DMS79 treated with DMSO at 0.1 percent for 48 hours (cell line): ENCODE measurements at regions not wholly inside any gene's neighbourhood (a gene's known extent, or its start where the extent isn't known, plus 50 kb on each side); places are given as distances from the start of the nearest gene placed in this dataset.
"Not testable (repeated sequence)": the region's sequence is repeated elsewhere in the genome, so short reads cannot be mapped to it uniquely, and the experiment has no call there.

ENCODE experiments used
- DNase-seq: peaks from one replicate; lab custom pipeline; 2025; lab: John Stamatoyannopoulos, UW

DNA sequence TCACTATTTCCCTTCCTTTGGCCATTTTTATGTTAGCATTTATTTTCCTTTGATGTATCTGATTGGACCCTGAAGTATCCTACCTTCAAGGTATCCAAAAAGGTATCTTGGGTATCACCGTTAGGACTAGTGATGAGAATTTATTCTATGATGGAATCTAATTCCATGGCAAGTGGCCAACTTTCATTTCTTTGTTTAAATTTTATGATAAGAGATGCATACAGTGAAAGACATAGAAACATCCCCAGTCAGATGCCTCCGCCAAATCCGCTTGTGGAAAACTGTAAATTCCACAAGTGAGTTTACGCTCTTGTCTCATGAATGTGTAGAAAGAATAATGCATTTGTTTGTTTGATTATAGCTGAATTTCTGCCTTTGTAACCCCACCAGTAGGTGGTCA is 153.7 kb upstream of the NR2F2 start:
- DNase-seq: no peak

DNA sequence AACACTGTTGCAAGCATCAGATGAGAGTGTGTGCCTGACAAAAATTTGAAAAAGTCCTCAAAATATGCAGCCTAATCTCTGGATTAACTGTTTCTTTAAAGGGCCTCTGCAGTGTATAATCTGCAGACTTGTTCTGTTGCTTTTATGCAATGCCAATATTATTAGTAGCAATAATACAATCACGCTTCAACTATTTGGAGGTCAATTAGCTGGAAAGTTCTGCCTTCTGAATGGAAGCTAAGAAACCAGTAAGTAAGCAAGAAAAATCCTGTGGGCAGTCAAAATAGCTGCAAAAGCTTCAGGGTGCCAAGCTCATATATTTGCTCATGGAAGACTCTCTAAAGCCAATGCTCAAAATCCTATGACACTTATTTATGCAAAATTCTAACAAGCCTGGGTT is 153.2 kb upstream of the NR2F2 start:
- no peak for DNase-seq

DNA sequence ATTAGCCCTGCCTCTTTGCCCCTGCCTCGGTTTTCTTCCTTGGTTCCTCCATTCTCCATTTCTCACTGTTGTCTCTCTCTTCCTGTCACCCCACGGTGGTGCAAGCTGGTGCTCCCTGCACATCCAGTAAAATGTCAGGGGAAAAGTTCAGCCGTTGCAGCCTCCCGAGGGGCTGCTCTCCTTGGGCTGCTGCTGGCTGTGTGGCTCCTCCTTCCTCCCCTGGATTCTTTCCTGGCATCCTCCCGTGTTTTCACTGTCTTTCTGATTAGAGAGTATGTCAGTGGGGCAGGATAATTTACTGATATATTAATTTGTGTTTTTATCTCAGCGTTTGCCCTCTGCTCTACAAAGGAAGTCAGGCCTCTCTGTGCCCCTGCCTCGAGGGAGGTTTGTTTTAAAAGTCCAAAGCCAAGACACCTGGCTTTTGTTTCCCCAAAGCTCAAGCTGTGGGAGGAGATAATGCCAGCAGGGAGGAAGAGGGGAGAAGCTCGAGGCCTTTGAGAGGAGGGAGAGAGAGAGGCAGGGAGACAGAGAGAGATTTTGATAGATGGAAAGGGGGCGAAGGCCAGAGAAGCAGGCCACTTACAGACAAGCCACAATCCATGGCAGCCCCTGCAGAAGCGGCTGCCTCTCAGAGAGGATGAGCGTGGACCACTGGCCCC is 150.3 kb upstream of the NR2F2 start:
- no peak for DNase-seq

DNA sequence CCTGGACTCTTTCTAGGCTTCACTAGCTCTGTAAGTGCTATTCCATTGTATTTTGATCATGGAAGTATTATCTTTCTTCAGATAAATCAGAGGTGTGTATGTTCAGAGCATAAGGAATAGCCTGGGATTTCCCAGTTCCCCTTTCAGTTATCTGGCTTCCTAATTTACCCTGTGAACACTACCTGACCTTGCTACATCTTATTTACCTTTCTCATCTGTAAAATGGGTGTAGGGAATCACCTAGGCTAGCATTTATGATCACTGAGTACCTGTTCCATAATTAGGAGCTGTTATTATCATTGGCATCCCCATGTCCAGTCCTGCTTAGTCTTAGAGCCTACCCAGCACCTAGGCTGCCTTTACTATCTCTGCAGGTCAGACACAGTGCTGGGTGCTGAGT is 149.3 kb upstream of the NR2F2 start:
- DNase-seq: no peak

DNA sequence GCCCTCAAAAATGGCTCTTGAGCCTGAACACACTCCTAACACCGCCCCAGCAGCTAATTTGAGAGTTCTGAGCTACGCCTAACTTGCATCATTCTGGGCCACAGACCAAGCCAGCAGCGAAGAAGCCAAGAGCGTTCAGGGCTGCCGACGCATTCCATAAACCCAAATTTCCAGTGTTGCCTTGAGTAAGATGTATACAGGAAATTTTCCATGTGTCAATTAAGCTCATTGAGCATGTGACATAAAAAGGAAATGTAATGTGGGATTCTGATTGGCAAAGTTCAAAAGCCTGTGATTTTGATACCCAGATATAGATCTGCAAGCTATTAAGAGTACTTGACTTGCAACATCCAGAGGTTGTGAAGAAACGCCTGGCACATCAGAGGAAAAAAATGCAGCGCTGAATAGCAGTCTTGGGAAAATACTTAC is 148.6 kb upstream of the NR2F2 start:
- DNase-seq: peak; percentile 13

DNA sequence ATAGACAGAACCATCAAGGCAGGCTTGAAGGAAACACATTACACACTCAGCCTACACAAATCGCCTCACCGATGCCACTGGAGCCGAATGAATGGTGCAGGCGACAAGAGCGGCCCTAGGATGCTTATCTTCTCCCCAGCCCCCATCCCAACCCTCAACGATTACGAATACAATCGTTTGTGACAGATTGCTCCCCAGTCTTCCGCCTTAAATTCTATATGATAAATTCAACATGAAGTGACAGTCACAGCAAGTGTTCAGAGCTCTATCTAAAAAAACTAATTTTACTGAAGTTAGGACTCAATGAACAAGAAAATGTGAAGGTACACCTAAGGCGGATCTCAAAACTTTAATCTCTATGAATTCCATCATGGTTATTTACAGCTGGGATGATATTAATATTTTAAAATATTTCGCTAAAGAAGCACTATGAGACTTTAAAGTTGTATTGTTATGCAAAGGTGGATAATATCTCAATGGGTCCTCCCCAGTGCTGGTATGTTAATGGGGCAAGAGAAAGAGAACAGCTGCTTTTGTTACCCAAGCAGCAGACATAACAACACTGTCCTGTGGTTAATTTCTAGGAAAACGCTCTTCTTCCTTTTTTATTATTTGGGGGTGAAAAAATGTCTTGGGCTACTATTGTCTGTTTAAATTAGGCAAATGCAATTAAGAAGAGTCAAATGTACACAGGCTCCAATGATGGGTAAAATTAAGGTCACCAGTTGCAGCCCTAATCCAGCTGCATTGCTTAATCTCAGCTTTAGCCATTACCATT is 147.6 kb upstream of the NR2F2 start:
- DNase-seq: no peak

DNA sequence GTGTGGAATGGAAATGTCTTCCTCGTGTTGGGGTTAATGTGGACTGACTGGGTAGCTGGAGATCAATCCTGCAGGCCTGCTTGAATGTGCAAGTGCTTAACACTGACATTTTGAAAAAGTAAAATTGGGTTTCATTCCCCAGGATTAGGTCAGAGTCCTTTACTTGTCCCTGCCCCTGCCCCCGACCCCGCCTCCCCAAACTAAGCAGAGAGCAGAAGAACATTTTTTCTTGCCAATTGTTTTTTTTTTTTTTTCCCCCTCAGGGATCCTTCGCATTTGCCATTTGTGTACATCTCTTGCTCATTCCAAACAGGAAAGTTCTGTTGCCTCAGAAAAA is 147.0 kb upstream of the NR2F2 start:
- no peak for DNase-seq

DNA sequence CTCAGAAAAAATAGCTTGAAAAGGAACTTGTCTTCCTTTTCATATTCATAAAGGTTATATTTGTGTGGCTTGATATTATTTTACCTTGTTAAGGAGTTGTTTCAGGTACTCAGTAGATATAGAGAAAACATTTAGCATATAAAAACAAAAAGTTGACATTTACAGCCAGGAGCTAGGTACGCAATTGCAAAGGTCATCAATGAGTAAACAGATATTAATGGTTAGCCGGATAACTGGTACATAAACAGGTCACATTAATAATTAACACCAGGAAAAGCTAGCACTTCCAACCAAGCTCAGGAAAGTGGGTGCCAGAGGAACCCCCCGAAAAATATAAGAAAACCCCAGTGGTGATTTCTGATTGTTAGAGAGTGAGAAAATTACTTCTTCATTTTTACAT is 146.6 kb upstream of the NR2F2 start:
- no peak for DNase-seq

DNA sequence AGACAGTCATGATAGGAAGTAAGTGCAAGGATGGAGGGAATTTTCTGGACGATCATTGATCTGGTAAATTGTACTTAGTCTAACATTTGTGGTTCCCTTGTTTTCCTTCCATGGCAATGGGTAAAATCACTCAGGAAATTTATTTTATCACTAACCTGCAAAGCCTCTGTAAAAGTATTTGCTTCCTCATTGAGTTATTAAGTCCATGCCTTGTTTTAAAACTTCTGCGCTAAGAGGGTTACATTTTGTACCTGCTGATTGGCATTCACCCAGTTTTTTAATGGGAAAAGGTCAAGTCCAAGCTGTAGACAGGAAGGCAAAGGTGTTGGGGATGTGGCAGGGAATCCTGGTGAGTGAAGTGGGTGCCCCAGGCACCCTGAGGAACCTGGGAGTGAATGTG is 146.2 kb upstream of the NR2F2 start:
- DNase-seq: no peak

DNA sequence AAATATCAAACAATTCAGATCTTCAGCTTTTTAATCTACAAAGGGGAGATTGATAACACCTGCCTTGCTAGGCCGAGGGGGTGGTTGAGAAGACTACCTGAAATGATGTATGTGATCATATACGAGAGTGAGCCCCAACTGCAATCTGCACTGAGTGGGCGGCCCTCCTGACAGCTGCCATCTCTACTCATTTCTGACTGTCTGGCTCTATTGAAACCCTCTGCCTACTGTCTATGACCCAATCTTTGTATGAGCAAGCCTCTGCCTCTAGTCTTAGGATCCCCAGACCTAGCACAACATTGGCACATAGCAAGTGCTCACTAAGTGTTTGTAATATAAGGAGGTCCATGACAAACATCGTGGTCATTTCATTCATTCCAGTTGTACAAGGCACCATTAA is 144.4 kb upstream of the NR2F2 start:
- no peak for DNase-seq

DNA sequence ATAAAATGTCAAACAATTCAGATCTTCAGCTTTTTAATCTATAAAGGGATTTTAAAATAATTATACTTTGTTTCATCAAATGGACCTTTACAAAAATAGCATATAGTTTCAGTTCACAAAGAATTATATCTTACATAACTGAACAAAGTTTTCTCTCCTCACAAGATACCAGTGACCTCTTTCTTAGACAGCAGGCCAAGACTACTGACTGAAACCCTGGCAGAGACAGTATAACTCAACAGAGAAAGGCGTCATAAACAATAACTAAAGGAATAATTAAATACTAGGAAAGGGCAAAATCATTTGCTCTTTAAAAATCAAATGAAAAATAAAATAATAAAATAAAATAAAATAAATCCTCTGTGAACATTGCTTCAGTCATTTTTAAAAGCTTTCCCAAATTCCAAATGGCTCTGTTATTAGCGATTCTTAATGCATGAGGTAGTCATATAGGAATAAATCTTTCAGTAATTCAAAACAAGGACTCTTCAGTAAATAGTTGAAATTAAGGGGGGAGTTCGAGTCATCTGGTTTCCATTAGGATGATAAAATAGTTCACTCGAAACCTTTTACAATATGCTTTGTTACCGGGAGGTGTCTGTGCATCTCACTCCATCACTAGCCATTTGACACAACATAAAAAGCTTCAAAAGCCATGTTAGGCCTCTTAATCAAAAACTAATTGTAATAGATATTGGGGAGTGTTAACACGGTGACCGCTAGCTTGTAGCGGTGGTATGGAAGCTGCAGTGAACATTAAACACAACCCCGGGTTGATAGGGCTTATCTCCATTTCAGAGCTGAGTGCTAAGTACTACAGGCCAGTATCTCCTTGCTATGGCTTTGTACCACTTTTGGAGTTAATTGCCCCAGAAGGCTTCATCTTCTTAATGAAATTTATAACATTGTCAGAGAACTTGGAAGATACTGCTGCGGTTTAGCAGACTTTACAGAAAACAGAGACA is 142.9 kb upstream of the NR2F2 start:
- DNase-seq: no peak

DNA sequence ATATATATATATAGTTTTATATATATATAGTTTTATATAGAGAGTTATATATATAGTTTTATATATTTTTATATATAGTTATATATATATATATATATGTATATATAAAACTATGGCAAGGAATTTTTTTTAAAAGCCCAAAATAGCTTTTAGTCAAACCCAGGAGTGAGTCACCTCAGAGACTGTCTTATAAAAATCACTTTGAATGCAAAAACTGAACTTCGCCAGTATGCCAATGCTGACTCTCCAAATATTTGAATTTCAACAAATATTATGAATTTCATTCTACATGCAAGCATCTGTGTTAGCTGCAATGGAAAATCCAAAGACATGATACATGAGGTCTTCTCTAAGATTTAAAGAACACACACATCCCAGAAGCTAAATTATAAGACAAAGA is 132.8 kb upstream of the NR2F2 start:
- DNase-seq: no peak

DNA sequence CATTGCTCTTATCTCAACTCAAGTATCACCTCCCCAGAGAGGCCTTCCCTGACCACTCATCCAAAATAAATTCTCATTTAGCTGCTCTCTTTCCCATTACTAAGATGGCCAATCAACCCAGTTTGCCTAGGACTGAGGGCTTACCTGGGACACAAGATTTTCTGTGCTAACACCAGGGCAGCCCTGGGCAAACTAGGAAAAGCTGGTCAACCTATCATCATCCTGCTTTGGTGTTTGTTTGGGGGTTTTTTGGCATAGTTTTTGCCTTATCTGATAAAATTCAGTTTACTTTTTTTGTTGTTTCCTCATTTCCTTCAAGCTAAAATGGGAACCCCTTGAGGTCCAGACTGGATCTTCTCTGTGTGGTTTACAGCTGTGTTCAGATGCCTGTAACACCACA is 131.4 kb upstream of the NR2F2 start:
- DNase-seq: no peak

DNA sequence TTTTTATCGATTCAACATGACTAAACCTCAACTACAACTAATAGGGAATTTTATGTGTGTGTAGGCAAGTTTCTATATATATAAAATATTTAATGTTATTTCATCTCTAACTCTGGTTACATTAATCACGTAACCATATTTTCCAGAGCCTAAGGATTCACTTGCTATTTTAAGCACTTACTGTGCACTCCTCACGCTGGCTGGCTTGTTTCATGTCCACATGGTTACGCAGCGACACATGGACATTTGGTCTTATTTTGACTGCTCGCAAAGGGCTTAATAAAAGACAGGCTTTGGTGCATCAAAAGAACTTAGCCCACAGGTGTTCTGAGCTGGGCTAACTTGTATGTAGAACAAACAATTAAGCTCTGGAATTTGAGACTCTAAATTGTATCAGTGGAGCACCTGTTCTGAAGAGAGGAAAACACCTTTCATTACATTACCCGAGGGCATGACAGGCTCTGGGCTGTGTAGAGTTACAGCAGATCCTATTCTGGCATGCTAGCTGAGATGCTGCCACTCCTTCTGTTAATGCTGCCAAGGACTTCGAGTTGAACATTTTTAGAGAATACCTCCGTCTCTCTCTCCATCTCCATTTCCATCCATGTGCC is 130.0 kb upstream of the NR2F2 start:
- no peak for DNase-seq

DNA sequence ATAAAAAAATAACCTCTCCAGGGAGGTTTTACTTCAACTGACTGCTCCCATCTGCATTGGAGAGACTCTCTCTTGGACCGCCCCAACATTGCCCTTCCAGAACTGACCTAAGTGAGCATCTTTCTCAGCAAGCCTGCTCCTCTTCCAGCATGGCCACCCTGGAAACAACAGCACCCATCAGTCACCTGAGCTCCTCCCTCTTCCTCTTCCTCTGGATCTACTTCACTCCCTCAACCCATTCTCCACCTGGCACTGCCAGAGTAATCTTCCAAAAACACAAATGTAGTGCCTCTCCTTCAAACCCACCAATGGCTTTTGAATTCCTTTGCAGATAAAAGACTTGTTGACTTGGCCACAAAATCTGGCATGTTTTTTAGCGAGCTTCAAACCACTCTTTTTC is 128.8 kb upstream of the NR2F2 start:
- no peak for DNase-seq

DNA sequence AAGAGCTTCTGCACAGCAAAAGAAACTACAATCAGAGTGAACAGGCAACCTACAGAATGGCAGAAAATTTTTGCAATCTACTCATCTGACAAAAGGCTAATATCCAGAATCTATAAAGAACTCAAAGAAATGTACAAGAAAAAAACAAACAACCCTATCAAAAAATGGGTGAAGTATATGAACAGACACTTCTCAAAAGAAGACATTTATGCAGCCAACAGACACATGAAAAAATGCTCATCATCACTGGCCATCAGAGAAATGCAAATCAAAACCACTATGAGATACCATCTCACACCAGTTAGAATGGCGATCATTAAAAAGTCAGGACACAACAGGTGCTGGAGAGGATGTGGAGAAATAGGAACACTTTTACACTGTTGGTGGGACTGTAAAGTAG is 124.9 kb upstream of the NR2F2 start:
- not testable (repeated sequence) for DNase-seq

DNA sequence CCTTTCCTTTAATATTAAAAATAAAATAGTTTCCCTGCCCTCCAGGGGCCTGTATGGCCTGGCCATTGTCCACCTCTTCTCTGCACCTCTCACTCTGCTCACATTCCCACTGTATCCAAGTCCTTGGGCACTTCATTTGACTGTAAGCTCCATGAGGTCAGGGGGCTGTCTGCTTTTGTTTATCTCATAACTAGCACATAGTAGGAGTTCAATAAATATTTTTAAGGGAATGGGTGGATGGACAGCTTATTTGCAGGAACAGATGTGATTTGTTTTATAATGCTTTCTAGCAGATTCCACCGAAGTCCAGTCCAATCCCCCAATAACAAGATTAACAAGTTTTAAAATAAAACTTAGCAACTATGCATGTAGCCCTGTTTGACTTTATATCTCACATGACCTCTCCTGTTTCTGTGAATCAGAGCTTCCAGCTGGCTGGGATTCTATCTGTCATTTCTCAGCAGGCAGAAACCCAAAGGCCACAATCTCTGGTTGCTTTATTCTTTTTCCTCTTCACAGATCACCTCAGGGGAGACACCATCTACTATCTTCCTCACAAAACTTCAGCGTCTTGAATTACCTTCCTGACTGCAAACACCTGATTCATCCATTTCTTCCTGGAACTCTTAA is 123.0 kb upstream of the NR2F2 start:
- DNase-seq: no peak

DNA sequence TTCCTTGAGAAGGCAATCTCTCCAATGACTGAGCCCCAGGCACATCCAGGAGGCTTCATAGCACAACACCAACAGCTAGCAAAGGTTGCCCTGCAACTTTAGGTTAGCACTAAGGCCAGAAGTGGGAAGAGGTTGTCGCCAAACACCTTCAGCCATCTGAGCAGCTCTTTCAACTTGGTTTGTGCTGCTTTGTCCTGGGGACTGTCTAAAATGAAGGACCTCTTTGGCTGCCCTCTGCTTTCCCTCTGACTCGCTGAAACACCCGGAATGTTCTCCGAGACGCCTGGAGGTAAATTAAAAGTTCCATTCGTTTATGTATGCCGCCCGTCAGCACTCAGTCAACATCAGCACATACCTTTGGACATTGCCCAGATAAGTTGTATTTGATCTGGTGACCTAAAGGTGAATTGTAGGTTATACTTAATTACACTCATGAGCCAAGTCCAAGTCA is 121.2 kb upstream of the NR2F2 start:
- no peak for DNase-seq

DNA sequence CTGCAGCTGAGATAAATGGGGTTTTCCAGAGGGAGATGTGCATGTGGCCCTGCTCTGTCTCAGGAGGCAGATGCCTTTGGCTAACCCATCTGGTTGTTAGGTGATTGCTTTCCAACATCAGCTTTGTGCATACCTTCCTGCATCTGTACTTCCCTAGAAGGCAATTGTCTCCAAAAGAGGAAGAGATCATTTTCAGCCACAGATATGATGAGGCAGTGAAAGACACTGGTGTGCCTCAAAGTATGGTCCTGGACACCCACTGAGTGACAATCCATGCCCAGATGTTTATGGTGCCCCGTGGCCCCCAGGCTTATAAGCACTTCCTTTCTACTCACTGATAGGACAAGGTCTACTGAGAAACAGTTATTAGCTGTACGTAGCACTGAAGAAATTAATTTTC is 117.5 kb upstream of the NR2F2 start:
- no peak for DNase-seq

DNA sequence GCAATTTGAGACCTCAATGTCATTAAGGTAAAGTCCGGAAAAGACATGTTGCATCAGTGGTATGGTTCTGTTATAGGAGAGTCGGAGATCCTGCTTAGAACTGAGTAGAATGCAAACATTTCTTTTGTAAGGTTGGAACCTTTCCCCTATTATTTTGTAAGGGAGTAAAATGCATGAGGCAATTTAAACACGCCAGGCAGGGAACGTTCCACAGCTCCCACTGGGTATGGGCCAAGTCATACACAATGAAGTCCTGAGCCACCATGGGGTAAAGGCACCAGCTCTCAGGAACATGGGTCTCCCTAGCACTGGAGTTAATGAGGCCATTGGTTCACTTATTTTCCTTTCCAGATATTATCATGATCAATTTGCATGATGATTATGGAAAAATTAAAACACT is 116.6 kb upstream of the NR2F2 start:
- no peak for DNase-seq

DNA sequence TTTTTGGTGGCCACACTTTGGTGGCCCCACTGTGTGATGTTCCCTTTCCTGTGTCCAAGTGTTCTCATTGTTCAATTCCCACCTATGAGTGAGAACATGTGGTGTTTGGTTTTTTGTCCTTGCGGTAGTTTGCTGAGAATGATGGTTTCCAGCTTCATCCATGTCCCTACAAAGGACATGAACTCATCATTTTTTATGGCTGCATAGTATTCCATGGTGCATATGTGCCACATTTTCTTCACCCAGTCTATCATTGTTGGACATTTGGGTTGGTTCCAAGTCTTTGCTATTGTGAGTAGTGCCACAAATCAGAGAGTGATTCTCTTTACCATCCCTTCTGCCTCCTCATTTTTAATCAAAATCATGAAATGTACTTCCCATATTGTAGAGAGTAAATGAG is 114.0 kb upstream of the NR2F2 start:
- not testable (repeated sequence) for DNase-seq

DNA sequence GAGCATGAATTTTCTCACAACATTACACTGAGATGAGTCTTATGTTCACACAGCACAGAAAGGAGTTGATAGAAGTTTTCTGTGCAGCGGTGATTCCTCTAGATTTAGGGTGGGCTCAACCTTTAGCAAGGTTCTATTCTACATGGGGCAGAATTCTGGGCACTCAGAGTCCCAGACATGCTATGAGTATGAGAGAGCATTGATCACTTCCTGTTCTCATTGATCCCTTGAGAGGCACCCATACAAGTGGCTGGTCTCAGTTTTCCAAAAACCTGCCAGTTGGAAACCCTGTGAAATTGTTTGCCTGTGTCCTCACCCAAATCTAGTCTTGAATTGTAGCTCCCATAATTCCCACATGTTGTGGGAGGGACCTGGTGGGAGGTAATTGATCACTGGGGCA is 112.5 kb upstream of the NR2F2 start:
- DNase-seq: no peak
